ENCODE measurements at regions not wholly inside any gene's neighbourhood (a gene's known extent, or its start where the extent isn't known, plus 50 kb on each side); places are given as distances from the start of the nearest gene placed in this dataset.

GRCh38 chr13:68358294-68358705 is 1128.2 kb upstream of the PCDH9 start:
- TF ChIP-seq, protein P1, sequence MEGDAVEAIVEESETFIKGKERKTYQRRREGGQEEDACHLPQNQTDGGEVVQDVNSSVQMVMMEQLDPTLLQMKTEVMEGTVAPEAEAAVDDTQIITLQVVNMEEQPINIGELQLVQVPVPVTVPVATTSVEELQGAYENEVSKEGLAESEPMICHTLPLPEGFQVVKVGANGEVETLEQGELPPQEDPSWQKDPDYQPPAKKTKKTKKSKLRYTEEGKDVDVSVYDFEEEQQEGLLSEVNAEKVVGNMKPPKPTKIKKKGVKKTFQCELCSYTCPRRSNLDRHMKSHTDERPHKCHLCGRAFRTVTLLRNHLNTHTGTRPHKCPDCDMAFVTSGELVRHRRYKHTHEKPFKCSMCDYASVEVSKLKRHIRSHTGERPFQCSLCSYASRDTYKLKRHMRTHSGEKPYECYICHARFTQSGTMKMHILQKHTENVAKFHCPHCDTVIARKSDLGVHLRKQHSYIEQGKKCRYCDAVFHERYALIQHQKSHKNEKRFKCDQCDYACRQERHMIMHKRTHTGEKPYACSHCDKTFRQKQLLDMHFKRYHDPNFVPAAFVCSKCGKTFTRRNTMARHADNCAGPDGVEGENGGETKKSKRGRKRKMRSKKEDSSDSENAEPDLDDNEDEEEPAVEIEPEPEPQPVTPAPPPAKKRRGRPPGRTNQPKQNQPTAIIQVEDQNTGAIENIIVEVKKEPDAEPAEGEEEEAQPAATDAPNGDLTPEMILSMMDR (IDR thresholded peaks at IDR 0.05; ENCODE audit: control extremely low read depth in 1 of 3, insufficient read depth in 1 of 3, low read depth in 1 of 3, low read length in 3 of 3): no peak
- TF ChIP-seq MAX (IDR thresholded peaks at IDR 0.05) (no peak), EZH2 (IDR thresholded peaks at IDR 0.05; ENCODE audit: low read depth, low read length, severe bottlenecking) (no peak), POLR2A (IDR thresholded peaks at IDR 0.05; ENCODE audit: control extremely low read depth in 1 of 2, low read depth in 2 of 2, low read length in 2 of 2) (no peak), RFX5 (IDR thresholded peaks at IDR 0.05; ENCODE audit: borderline replicate concordance, low read depth, low read length) (no peak), HDAC6 (IDR thresholded peaks at IDR 0.05; ENCODE audit: low read depth, low read length) (no peak)

Data from H1 (cell line).